GM10248 (cell line): ENCODE measurements at regions not wholly inside any gene's neighbourhood (a gene's known extent, or its start where the extent isn't known, plus 50 kb on each side); places are given as distances from the start of the nearest gene placed in this dataset.

Experiments used
- CTCF ChIA-PET: fragments of 300-600 bp; sonication (Branson Sonifier 250); formaldehyde crosslinking; extraction: SDS; loops from one replicate; lab custom pipeline; 2021; ENCODE audit warnings: antibody characterized with exemption; lab: Yijun Ruan, JAX
- POLR2A ChIA-PET: fragments of 350-650 bp; sonication (Branson Sonifier 250); formaldehyde crosslinking; extraction: SDS; loops from one replicate; lab custom pipeline; 2020; ENCODE audit warnings: antibody characterized with exemption; lab: Yijun Ruan, JAX
- DNase-seq: peaks from one replicate; pipeline ENCODE4 v3.0.0; 2012; ENCODE audit errors: extremely low spot score
- TF ChIP-seq, protein P1 (sequence below): IDR thresholded peaks from 2 replicates; pipeline ENCODE4 v1.5.1; 2012; ENCODE audit warnings: mild to moderate bottlenecking, low read depth; ENCODE audit errors: extremely low read depth, missing control alignments, control extremely low read depth

DNA sequence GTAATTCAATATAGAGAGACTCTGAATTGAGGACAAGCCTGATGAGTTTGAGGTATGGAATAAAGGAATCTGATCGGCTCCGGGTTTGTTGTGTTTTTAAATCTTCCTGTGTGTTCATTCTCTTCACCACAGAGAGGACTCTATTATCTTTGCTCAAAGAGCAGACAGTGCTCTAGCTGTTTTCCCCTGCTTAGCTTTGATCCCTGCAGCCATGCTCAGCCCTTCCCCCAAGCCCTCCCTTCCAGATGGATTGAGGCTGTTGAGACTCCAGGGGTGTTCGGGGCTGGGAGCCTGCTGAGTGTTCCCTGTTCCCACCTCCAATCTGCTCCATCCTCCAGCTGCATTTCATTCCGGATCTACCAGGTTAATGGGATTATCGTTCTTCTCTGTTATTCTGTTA is 74.2 kb upstream of the CXADR start:
- TF ChIP-seq, protein P1, sequence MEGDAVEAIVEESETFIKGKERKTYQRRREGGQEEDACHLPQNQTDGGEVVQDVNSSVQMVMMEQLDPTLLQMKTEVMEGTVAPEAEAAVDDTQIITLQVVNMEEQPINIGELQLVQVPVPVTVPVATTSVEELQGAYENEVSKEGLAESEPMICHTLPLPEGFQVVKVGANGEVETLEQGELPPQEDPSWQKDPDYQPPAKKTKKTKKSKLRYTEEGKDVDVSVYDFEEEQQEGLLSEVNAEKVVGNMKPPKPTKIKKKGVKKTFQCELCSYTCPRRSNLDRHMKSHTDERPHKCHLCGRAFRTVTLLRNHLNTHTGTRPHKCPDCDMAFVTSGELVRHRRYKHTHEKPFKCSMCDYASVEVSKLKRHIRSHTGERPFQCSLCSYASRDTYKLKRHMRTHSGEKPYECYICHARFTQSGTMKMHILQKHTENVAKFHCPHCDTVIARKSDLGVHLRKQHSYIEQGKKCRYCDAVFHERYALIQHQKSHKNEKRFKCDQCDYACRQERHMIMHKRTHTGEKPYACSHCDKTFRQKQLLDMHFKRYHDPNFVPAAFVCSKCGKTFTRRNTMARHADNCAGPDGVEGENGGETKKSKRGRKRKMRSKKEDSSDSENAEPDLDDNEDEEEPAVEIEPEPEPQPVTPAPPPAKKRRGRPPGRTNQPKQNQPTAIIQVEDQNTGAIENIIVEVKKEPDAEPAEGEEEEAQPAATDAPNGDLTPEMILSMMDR = no peak
- ChIA-PET CTCF (no interaction called here), POLR2A (no interaction called here)
- no peak for DNase-seq

DNA sequence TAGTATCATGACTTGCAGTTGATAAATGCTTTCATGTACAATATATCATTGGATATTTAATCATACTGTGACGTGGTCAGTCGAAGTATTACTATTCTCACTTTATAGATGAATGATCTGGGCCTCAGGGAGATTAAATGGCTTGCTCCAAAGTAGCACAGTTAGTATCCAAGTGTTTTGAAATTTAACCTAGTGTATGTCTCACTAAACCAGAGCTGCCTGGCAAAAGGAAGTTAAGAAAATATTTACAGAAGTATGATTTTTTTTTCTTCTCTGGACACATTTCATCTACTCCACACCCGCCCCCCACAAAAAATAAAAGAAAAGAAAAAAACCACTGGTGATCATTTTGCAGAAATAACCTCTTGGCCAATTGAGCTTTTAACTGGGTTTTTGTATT is 71.9 kb upstream of the CXADR start:
- ChIA-PET CTCF (no interaction called here), POLR2A (no interaction called here)
- DNase-seq = no peak
- TF ChIP-seq, protein P1 = no peak

DNA sequence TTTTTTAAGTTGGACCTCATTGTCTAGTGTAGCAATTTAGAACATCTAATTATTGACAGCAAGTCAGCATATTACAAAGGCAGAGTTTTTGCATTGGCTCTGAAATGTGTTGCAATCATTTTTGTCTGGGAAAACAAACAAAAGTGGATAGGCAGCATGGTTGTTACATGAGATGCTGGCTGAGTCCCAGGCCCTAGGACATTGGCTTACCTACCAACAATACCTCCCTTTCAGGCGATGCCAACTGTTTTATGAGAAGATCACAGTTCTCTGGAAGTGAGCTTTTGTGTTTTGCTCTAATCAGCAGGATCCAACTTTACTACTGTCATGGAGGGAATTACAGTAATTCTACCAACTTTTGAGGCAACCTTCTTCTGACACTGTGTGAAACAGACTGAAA is 71.5 kb upstream of the CXADR start:
- TF ChIP-seq, protein P1 = no peak
- DNase-seq = no peak
- ChIA-PET POLR2A (no interaction called here), CTCF (no interaction called here)

DNA sequence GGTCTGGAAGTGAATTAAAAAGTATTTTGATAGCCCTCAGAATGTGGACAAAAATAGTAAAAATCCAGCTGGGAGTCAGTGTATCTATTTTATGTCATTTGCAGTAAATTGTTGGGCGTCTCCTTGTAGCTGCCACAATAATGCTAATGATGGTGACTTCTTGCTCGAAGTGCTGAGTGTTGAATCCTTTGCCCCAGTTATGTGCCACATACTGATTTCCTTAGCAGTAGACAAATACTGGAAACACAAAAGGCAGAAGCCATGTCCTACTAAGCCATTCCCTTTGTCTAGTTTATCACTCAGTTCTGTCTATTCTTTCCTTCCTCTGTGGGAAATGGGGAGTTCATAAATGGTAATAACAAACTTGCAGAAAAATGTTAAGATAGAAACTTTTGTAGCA is 70.7 kb upstream of the CXADR start:
- CTCF ChIA-PET = no interaction called here
- TF ChIP-seq, protein P1 = no peak
- no peak for DNase-seq
- POLR2A ChIA-PET = no interaction called here

DNA sequence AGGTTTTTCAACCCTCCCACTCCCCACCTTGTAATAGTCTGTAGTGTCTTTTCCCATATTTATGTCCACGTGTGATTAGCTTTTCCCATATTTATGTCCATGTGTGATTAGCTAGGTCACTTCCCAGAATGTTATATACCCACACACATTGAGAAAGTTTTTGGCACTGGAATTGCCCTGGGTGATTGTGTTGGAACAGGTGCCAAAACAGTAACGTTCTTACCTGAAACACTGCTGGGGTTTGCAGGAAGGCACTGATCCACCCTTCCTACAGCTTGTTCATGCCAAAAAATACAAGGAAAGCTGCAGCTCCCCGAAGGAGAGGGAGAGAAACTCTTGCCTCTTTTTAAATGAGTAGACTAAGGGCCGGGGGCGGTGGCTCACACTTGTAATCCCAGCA is 68.0 kb upstream of the CXADR start:
- CTCF ChIA-PET = no interaction called here
- DNase-seq = no peak
- TF ChIP-seq, protein P1 = no peak
- POLR2A ChIA-PET = no interaction called here

DNA sequence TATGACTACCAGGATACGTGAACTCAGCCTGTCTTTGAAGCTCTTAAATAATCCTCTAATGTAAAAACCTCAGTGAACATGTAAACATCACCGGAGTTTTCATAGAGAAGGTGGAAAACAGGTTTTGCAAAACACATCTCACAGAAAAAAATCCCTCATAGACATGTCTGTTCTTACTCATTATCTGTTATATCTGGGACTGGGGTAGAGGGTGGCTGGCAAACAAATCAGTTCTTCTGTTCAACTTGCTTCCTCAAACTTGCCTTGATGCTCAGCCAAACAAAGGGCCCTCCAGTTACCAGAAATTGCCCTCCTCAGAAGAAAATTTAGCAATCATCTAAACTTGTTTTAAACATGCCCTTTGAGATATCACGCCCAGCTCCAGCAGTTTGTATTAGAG is 66.1 kb upstream of the CXADR start:
- ChIA-PET POLR2A (no interaction called here), CTCF (no interaction called here)
- no peak for DNase-seq
- TF ChIP-seq, protein P1 = no peak

DNA sequence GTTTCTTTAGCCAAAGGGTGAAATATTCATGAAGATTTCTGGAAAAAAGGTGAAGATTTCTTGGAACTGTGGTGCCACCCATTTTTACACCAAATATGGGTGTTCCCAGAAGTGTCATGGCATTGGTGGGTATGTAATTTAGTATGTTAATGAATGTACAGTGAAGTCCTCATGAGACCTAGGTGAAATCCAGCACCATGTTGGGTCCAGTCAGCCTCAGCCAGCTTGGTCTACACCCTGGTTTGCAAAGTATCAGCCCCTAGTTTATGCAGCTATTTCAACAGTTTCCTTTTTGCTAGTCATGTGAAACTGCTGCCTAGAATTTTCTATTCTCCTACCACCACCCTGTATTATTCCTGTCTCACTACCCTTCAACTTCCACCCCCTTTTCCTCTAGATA is 63.1 kb upstream of the CXADR start:
- POLR2A ChIA-PET = no interaction called here
- no peak for DNase-seq
- CTCF ChIA-PET = interaction anchor here (1.8 kb wide), 1 partner anchor 13 kb away, joined by 7 read pairs; no protein-coding TSS in a partner anchor
- TF ChIP-seq, protein P1 = no peak
